ENCODE measurements at regions not wholly inside any gene's neighbourhood (a gene's known extent, or its start where the extent isn't known, plus 50 kb on each side); places are given as distances from the start of the nearest gene placed in this dataset.

- H3K36me3 Mint-ChIP-seq (ENCODE audit: insufficient read depth, unreplicated experiment) = no peaks in the 10 kb centered on the region
- no peaks in the 10 kb centered on the region for H3K4me1 Mint-ChIP-seq (ENCODE audit: insufficient read depth, unreplicated experiment)
- no TSS peak for BruUV-seq (replicated peaks)
- ChIA-PET CTCF (no interaction called here), POLR2A (no interaction called here)
- H3K4me3 Mint-ChIP-seq (ENCODE audit: unreplicated experiment) = no peak overlapping the region
- H3K9me3 Mint-ChIP-seq (ENCODE audit: unreplicated experiment) = peaks cover 30% of the 10 kb centered on the region
- TF ChIP-seq CTCF (IDR thresholded peaks at IDR 0.05; ENCODE audit: unreplicated experiment) = no peak
- no peak overlapping the region for H3K27ac Mint-ChIP-seq (ENCODE audit: low read depth, unreplicated experiment)
- intact Hi-C loops (cut with micrococcal nuclease) = no loop called here
- DNase-seq (ENCODE audit: unreplicated experiment) = no peak
- peaks cover 10% of the 10 kb centered on the region for H3K27me3 Mint-ChIP-seq (ENCODE audit: insufficient read depth, unreplicated experiment)
Observed at GRCh38 chr2:103734911-103735310, 973.1 kb downstream of the TMEM182 start.

- Mint-ChIP-seq H3K27me3 (ENCODE audit: insufficient read depth, unreplicated experiment) (peaks cover 10% of the 10 kb centered on the region), H3K27ac (ENCODE audit: low read depth, unreplicated experiment) (no peak overlapping the region)
Observed at GRCh38 chr2:103738108-103738507, 976.3 kb downstream of the TMEM182 start.

GRCh38 chr2:103738606-103739005, 976.8 kb downstream of the TMEM182 start:
- POLR2A ChIA-PET = no interaction called here
- H3K4me3 Mint-ChIP-seq (ENCODE audit: unreplicated experiment) = no peak overlapping the region
- CTCF ChIA-PET = no interaction called here

More at GRCh38 chr2:103738108-103738507, 976.3 kb downstream of the TMEM182 start:
- Mint-ChIP-seq H3K36me3 (ENCODE audit: insufficient read depth, unreplicated experiment) (no peaks in the 10 kb centered on the region), H3K4me3 (ENCODE audit: unreplicated experiment) (no peak overlapping the region), H3K9me3 (ENCODE audit: unreplicated experiment) (peaks cover 12% of the 10 kb centered on the region), H3K4me1 (ENCODE audit: insufficient read depth, unreplicated experiment) (no peaks in the 10 kb centered on the region)
- no TSS peak for BruUV-seq (replicated peaks)
- intact Hi-C loops (cut with micrococcal nuclease) = no loop called here
- CTCF ChIA-PET = interaction anchor here (0.7 kb wide), 1 partner anchor 221 kb away, joined by 3 read pairs; no protein-coding TSS in a partner anchor
- no peak for TF ChIP-seq CTCF (IDR thresholded peaks at IDR 0.05; ENCODE audit: unreplicated experiment)
- POLR2A ChIA-PET = no interaction called here
- DNase-seq (ENCODE audit: unreplicated experiment) = no peak

GRCh38 chr2:103739186-103739585, 977.4 kb downstream of the TMEM182 start:
- Mint-ChIP-seq H3K36me3 (ENCODE audit: insufficient read depth, unreplicated experiment) (no peaks in the 10 kb centered on the region), H3K9me3 (ENCODE audit: unreplicated experiment) (peaks cover 4% of the 10 kb centered on the region), H3K4me3 (ENCODE audit: unreplicated experiment) (no peak overlapping the region), H3K27ac (ENCODE audit: low read depth, unreplicated experiment) (no peak overlapping the region), H3K4me1 (ENCODE audit: insufficient read depth, unreplicated experiment) (no peaks in the 10 kb centered on the region), H3K27me3 (ENCODE audit: insufficient read depth, unreplicated experiment) (peaks cover 10% of the 10 kb centered on the region)
- intact Hi-C loops (cut with micrococcal nuclease) = no loop called here
- DNase-seq (ENCODE audit: unreplicated experiment) = no peak
- ChIA-PET CTCF (no interaction called here), POLR2A (no interaction called here)
- TF ChIP-seq CTCF (IDR thresholded peaks at IDR 0.05; ENCODE audit: unreplicated experiment) = no peak
- no TSS peak for BruUV-seq (replicated peaks)

More at GRCh38 chr2:103738606-103739005, 976.8 kb downstream of the TMEM182 start:
- Mint-ChIP-seq H3K4me1 (ENCODE audit: insufficient read depth, unreplicated experiment) (no peaks in the 10 kb centered on the region), H3K9me3 (ENCODE audit: unreplicated experiment) (peaks cover 10% of the 10 kb centered on the region), H3K27ac (ENCODE audit: low read depth, unreplicated experiment) (no peak overlapping the region), H3K36me3 (ENCODE audit: insufficient read depth, unreplicated experiment) (no peaks in the 10 kb centered on the region), H3K27me3 (ENCODE audit: insufficient read depth, unreplicated experiment) (peaks cover 10% of the 10 kb centered on the region)
- no TSS peak for BruUV-seq (replicated peaks)
- TF ChIP-seq CTCF (IDR thresholded peaks at IDR 0.05; ENCODE audit: unreplicated experiment) = no peak
- DNase-seq (ENCODE audit: unreplicated experiment) = no peak
- intact Hi-C loops (cut with micrococcal nuclease) = no loop called here
